Suprapubic skin (tissue), 4 donors: ENCODE measurements at regions not wholly inside any gene's neighbourhood (a gene's known extent, or its start where the extent isn't known, plus 50 kb on each side); places are given as distances from the start of the nearest gene placed in this dataset.
"Not testable (repeated sequence)": the region's sequence is repeated elsewhere in the genome, so short reads cannot be mapped to it uniquely, and the experiment has no call there.

Source experiments
- EP300 ChIP-seq: sonication (generic); formaldehyde crosslinking; IDR thresholded peaks from one replicate; pipeline ENCODE4 v1.6.1; 2017; ENCODE audit warnings: antibody characterized with exemption
- POLR2A ChIP-seq, 2 donors: fragments of 450-650 bp; IDR thresholded peaks; one replicate each; pipeline ENCODE4 v1.6.1; 2017; ENCODE audit warnings: antibody characterized with exemption in 2 of 2, mild to moderate bottlenecking in 2 of 2, moderate library complexity in 2 of 2
- POLR2AphosphoS5 ChIP-seq, 3 donors: sonication (generic); formaldehyde crosslinking; IDR thresholded peaks; one replicate each; pipeline ENCODE4 v1.6.1; 2017; ENCODE audit warnings: antibody characterized with exemption in 3 of 3
- TF ChIP-seq, protein P1 (sequence below), 2 donors: fragments of 200-600 bp in 1 of 2; fragments of 450-650 bp in 1 of 2; sonication (generic) in 1 of 2; IDR thresholded peaks; one replicate each; pipeline ENCODE4 v1.5.1; 2016 to 2019; ENCODE audit warnings: antibody characterized with exemption in 2 of 2, mild to moderate bottlenecking in 1 of 2, moderate library complexity in 1 of 2

- TF ChIP-seq POLR2A (IDR thresholded peaks at IDR 0.05); POLR2AphosphoS5 (IDR thresholded peaks at IDR 0.05); EP300: not testable (repeated sequence)
- TF ChIP-seq, protein P1, sequence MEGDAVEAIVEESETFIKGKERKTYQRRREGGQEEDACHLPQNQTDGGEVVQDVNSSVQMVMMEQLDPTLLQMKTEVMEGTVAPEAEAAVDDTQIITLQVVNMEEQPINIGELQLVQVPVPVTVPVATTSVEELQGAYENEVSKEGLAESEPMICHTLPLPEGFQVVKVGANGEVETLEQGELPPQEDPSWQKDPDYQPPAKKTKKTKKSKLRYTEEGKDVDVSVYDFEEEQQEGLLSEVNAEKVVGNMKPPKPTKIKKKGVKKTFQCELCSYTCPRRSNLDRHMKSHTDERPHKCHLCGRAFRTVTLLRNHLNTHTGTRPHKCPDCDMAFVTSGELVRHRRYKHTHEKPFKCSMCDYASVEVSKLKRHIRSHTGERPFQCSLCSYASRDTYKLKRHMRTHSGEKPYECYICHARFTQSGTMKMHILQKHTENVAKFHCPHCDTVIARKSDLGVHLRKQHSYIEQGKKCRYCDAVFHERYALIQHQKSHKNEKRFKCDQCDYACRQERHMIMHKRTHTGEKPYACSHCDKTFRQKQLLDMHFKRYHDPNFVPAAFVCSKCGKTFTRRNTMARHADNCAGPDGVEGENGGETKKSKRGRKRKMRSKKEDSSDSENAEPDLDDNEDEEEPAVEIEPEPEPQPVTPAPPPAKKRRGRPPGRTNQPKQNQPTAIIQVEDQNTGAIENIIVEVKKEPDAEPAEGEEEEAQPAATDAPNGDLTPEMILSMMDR (IDR thresholded peaks at IDR 0.05): not testable (repeated sequence)
Observed at GRCh38 chr20:47983642-47984041, 198.4 kb upstream of the SULF2 start.
